ENCODE measurements at regions not wholly inside any gene's neighbourhood (a gene's known extent, or its start where the extent isn't known, plus 50 kb on each side); places are given as distances from the start of the nearest gene placed in this dataset.
"Not testable (repeated sequence)": the region's sequence is repeated elsewhere in the genome, so short reads cannot be mapped to it uniquely, and the experiment has no call there.

DNA sequence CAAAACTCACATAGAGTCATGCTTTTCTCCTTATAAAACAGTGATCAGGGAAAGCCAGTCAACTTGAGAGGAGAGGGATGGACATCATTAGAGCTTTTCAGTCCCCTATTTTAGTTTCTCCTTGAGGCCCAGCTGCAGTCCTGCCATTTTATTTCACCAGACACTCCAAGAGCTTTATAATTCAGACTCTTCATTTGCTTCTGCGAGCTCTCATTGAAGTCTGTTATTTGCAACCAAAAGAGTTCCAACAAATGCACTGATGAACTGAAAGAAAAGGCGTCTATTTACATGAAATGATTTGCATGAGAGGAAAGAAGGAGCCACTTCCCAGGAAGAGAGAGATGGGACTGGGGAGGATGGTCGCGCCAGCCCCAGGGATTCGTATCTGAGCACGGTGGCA is 86.8 kb downstream of the NDUFA12 start:
- DNase-seq = no peak

DNA sequence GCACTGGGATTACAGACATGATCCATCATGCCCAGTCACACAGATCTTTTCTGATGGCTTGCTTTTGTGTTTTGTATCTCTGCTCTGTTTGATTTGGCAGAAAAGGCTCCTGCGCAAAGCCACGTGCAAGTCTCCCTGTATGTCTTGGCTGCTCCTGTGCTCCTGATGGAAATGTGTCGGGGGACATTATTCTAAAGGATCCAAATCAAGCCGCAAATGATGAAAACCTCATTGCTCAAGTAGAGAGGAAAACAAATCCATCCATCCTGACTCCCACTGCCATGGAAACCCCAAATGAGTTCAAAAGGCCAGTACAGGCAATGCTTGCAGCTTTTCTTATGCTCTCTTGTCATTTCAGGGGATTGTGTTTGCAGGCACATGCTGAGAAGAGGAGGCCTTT is 93.8 kb downstream of the NDUFA12 start:
- DNase-seq = peak; percentile 63

DNA sequence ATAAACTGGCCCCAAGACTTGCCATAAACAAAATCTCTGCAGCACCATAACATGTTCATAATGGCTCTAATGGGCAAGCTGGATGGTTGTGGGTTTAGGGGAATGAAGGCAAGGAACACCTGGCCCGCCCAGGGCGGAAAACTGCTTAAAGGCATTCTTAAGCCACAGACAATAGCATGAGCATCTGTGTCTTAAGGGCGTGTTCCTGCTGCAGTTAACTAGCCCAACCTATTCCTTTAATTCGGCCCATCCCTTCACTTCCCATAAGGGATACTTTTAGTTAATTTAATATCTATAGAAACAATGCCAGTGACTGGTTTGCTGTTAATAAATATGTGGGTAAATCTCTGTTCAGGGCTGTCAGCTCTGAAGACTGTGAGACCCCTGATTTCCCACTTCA is 97.7 kb downstream of the NDUFA12 start:
- not testable (repeated sequence) for DNase-seq

DNA sequence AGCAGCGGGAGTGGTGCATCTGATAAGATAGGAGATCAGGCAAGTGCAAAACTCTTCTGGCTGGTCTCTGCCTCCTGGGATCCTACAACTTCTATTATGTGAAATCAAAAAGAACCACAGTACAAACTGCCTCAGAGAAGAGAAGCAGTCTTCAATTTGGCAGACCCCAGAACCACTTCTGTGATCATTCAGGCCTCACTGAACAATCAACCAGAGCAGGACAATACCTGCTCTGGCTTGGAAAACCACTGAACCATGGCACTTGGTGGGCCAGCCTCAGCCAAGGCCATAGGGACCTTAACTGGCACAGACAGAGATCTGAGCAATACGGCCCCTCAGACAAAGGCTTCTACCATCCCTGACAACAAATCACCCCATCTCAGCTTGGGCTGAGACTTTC is 103.0 kb downstream of the NDUFA12 start:
- DNase-seq = no peak

DNA sequence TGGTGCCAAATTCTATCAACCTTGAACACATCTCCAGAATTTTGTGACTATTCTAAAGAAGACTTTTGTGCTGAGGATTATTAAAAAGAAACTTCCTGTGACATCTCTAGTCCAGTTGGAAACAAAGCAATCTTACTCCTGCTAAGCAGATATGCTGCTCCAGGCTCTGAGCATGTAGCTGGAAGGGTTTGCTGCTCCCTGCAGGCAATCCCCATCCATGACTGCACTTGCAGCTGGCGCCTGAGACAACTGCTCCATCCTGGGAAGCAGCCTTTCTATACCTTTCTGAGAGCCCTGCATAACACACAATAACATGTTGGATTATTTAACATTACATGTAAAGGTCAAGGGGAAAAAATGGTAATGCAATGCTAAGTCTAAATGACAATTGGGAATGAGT is 105.1 kb downstream of the NDUFA12 start:
- no peak for DNase-seq

DNA sequence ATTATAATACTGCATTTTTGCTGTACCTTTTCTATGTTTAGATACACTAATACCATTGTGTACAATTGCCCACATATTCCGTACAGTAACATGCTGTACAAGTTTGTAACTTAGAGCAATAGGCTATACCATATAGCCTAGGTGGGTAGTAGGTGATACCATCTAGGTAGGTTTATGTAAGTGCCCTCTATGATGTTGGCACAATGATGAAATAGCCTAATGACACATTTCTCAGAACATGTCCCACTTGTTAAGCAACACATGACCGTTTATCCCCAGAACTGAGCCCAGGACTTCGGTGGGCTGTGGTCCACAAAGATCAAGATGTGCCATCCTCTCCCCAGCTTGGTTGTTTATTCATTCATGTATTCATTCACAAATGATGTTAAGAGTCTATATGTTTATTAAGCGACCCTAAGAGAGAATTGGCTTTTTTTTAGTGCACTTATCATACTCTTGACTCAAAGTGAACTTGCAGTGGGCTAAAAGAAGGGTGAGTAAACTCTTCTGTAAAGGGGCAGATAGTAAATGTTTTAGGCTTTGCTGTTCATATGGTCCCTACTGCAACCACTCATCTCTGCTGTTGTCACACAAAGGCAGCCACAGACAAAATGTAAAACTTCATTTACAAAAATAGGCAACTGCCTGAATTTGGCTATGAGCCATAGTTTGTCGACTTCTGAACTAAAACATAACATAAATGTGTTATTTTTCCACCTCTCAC is 110.8 kb downstream of the NDUFA12 start:
- DNase-seq = no peak

DNA sequence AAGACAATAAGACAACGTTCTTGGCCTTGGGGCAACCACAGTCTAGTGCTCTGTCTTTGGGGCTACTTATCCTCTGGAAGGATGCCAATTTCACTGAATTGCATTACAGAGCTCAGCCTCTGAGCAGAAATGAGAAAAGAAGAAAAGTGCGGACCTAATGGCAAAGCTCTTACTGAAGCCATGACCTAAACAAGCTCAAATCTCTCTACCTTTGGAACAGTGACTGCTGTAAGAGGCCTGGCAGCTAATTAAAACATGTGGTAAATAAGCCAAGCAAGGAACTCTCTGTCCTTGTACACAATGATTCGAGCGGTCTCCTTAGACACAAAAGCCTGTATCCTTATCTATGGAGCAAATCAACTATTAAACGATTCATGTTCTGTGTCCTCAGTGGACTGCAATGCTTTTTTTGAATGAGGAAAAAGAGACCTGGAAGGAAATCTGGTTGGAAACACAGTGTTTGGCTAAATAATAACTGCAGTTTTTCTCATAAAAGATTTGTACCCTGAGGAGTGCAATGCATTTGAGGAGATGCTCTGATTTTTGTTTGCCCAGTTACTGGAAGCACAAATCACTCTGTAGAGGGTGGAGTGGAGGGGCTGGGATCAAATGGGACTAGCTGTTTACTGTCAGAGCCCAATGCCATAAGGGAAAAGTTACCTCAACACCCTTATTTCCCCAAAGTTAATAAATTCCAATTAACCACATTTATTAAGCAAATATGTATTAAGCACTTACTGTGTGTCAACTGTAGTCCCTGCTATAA is 113.9 kb downstream of the NDUFA12 start:
- DNase-seq = no peak

DNA sequence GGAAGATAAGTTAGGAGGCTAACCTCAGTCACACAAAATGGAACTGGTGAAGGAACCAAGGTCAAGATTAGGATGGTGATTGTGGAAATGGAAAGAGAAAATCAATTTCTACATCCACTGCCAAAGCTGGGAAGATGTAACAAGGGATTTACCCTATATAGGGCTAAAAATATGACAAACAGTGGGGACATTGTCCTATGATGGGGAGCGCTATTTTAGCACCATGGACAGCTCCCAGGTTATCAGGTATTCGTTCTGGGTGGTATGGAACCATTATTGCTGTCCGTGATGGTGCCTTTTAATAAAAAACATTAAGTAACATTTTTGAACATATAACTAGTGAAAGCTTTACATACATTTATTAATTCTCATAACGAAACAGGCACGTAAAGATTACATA is 124.0 kb downstream of the NDUFA12 start:
- peak; percentile 48 for DNase-seq

DNA sequence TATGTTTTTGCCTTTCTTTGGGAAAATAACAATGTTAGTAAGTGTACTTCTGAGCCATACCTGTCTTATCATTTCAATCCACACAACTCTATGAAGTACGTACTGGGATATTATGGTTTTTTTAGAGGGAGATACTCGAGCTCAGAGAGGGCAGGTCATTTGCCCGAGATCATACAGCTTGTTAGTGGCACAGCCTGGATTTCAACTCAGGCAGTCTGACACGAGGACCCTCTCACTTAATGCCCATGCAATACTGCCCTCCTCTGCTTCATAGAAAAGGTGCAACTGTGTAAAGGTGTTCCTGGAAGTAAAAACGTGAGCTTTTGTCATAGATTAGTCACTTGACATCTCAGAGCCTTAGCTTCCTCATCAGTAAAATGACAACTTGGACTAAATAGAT is 128.0 kb downstream of the NDUFA12 start:
- peak; percentile 34 for DNase-seq

DNA sequence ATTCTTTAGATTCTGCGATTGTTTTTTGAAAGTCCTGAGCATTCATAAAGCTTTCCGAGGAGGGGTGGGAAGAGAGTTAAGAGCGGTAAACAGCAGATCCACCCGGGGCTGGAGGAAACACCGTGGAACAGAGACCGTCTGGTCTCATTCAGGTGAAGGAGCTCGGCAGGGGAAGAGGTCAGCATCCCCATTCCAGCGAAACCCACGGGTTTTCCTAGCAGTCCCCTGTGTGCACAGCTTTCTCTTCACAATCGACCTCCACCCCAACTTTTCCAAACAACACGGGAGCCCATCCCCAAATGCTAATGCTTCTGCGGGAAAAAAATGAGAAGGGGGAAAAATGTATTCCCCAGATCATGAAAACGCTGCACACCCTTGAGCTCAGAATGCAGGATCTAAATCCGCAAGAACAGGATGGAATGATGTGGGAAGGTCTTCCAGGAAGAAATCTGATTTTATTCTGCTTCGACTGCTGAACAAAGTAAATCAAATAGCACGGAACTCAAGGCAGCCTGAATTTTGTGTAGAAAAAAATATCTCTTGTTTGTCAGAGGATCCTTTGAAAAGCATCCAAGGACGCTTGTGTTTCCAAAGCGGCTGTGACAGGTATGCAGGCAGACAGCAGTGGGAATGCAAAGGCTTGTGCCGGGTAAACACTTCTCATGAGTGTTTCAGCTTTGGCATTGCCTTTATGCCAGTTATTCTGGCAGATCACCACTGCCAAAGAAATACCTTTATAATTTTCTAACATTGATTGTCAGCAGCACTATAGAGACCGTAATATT is 128.8 kb downstream of the NDUFA12 start:
- peak; percentile 39 for DNase-seq

DNA sequence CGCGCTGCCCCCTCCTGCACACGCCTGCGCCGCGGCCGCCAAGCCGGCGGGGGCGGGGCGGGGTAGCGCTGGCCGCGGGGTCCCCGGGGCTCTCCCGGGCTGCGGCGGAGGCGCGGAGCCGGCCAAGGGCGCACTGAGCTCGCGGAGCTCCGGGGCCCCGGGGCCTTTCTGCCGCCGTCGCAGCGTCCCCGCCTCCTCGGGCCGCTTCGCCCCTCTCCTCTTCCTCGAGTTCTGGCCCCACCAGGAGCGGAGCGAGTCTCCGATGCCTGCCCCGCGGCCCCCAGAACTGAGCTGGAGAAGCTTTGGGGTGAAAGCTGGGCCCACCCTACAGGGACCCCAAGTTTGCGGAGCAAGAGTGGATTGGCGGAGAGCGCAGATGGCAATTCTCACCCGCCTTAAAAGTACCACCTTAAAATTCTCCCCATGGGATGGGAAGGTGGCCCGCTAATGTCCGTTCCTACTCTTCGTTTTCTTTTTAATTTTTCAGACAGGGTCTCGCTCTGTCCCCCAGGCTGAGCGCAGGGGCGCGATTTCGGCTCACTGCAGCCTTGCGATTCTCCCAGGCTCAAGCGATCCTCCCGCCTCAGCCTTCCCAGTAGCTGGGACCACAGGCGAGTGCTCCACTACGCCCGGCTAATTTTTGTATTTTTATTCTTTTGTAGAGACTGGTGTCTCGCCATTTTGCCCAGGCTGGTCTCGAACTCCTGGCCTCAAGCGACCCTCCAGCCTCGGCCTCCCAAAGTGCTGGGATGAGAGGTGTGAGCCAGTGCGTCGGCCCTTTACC is 129.6 kb downstream of the NDUFA12 start:
- peak; percentile 55 for DNase-seq

DNA sequence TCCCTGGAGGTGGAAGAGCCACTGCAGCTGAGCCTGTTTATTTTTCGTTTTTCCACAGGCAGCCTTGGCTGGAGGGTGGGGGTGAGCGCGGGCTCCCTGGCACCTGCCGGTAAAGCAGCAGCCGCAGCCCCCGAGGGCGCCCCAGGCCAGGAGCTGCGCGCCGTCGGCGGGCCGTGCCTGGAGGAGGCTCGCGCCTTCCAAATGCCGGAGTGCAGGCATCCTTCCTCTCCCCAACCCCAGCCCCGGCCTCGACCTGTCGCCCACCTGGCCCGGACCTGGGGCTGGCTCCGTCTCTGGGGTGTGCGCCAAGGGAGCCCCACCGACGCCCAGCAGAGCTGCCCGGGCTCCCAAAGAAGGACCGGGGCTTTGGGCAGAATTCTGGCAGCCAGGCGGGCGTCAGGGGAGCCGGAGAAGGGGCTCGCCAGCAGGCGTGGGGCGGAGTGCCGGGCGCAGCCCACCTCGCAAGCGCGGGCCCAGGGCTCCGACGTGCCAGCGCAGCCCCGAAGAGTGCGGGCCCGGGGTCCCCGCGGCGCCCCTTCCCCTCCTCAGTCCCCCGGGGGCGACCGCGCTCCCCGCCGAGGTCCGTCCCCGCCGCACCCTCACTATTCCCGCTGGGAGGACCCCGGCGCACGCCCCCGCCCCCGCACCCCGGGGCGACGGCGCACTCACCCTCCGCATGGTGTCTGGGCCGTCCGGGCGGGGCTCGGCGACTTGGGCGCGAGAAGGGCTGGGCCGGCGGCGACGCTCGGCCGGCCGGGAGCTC is 130.3 kb downstream of the NDUFA12 start:
- peak; percentile 54 for DNase-seq

DNA sequence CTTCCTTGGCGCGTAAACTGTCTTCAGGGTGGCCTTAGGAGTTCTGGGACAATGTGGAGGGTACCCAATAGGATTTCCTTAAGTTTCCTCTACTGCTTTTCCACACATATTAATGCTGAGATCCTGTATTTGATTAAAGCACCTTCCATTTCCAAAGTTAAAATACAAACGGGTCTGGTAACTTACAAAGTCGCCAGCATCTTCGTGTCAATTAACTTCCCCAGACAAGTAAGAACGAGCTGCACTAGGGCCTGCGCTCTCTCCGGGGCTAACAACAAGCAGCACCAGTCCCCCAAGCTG is 130.9 kb downstream of the NDUFA12 start:
- no peak for DNase-seq

DNA sequence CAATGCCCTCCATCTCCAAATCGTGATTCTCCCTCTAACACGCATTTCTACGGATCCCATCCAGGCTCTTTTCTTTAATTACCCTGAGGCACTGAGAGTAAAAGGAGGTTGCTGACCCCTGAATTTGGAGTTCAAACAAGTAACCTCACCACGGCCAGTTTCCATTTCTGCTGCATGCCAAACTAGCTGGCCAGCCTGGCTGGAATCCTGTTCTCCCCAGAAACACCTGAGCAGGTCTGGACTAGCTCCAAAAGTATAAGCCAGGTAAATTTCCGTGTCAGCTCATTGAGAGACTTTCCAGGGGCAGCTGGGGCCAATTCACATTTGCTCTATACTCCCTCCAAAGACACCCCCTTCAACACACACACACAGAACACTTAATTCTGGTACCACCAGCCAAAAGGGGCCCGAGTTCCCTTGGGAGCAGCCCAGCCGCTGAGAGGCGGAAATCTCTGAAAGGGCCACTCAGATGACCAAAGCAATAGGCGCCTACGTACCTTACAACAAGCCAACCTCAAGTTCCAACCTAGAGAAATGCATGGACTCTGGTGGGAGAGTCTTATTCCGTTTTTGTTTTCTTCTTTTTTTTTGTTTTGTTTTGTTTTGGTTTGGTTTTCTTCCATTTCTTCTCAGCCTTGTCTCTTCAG is 131.4 kb downstream of the NDUFA12 start:
- DNase-seq = no peak

DNA sequence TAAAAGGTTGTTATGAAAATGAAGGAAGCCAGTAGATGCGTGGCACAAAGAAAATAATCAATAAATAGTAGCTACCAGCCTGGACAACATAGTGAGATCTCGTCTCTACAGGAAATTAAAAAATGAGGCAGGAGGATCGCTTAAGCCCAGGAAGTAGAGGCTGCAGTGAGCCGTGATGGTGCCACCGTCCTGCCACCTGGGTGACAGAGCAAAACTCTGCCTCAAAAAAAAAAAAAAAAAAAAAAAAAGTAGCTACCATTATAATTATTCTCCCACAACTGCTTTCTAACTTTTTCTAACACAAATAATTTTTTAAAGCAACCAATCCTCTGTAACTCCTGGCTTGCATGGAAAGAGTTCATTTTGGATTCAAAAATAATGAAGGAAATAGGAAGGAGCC is 133.0 kb downstream of the NDUFA12 start:
- no peak for DNase-seq

DNA sequence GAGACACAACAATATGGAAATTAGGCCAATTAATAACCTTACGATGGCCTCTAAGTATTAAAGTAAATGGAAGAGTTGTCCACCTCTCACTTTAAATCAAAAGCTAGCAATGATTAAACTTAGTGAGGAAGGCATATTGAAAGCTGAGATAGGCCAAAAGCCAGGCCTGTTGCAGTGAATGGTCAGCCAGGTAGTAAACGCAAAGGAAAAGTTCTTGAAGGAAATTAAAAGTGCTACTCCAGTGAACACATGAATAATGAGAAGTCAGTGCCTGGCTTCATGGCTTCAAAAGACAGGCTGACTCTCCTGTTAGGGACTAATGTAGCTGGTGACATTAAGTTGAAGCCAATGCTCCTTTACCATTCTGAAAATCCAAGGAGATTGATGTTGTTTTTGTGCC is 135.3 kb downstream of the NDUFA12 start:
- DNase-seq = no peak

DNA sequence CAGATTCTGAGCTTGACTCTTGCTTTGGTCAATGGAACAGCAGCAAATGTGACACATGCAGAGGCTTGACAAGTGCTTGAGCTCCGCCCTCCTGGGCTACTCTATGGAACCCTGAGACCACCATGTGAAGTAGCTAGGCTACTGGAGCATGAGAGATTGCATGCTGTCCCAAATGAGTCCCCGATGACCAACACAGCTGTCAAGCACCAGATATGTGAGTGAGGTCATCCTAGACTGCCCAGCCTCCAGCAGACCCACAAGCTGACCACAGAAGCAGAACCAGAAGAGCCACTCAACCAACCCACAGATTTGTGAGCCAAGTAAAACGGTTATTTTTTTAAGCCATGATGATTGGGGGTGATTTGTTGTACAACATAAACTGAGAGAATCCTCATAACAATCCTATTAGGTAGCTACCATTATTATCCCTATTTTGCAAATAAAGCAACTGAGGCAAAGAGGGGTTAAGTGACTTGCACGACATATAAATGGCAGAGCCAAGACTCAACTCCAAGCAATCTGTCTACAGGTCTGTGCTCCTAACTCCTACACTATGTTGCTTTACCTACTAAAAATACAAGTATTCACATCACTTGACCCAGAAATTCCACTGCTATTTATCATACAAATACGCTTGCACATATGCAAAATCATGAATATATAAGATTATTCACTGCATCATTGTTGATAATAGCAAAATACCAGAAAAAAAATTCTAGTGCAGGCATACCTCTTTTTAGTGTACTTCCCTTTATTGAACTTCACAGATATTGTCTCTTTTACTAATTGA is 136.2 kb downstream of the NDUFA12 start:
- peak; percentile 20 for DNase-seq

DNA sequence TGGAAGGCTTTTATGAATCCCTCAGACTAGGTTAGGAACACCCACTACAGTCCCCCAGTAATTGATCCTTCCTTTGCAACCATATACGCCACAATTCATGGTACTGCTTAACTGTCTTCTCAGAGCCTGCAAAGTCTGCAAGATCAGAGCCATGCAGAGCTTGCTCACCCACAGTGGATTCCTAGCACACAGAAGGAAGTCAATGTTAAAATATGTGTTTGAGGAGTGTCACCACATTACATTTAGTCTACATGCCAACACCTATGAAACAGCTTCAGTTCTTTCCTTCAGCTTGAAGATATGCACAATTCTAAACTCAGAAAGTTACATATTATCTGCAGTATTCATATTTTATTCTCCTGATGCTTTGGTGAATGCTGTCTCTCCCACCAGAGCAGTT is 138.5 kb downstream of the NDUFA12 start:
- no peak for DNase-seq

DNA sequence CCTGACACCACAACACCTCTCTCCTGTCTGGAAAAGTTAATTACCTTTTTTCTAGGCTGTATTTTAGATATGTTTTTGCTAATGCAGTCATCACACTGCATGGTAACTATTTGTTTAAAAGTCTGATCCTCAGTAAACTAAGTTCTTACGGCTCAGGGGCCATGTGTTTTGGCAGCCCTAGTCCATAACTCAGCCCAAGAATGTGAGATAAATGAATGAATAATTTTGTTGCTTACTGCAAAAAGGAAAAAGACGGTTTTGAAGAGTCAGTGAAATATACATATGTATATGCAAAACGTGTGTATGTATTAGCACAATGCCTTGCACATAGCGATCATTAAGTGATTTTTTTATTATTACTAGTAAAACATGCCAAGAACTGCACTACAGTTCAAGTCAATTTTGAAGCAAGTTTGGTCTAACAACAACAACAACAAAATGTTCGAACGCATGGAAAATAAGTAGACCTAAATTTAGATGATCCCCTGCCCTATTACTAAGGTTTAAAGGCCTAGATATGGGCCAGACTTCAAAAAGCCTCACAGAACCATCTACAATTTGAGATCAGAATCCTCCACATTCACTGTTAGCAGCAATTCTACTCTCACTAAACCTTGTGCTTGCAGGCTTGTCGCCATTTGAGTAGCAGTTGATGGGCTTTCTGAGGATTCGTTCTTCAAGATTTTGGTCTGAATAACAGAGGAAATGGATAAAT is 140.0 kb downstream of the NDUFA12 start:
- no peak for DNase-seq

DNA sequence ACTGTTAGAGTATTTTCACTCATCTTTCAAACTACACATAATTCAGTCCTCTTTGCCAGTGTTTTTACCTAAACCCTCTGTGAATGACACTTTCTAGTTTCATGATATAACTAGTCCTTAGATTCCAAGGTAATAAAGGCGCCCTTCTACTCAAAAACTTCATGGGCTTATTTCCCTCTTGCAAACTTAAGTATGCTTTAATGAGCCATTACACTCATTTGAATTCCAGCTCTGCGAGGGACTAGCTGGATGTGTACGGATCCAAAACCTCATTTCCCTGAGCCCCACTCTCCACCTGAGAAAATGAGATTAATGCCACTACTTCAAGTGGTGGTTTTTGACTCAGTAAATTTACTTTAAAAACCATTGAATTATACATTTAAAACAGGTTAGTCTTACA is 141.1 kb downstream of the NDUFA12 start:
- DNase-seq = no peak

Measured in eye (tissue), 1 donor.